HFFc6 (cell line): ENCODE measurements at regions not wholly inside any gene's neighbourhood (a gene's known extent, or its start where the extent isn't known, plus 50 kb on each side); places are given as distances from the start of the nearest gene placed in this dataset.
A peak's percentile ranks its signal among the peaks of the same experiment; 100 is the strongest.
"Not testable (repeated sequence)": the region's sequence is repeated elsewhere in the genome, so short reads cannot be mapped to it uniquely, and the experiment has no call there.

Experiments used
- DNase-seq: peaks from one replicate; pipeline ENCODE4 v3.0.0-alpha.2; 2018
- H3K27ac Mint-ChIP-seq: 2 replicates; pipeline ENCODE4 v1.8.0; 2020; ENCODE audit warnings: mild to moderate bottlenecking, mixed read lengths
- H3K27me3 Mint-ChIP-seq: 2 replicates; pipeline ENCODE4 v1.8.0; 2021; ENCODE audit warnings: mild to moderate bottlenecking, moderate library complexity, mixed read lengths; ENCODE audit not compliant: insufficient read depth
- H3K36me3 Mint-ChIP-seq: 2 replicates; pipeline ENCODE4 v1.8.0; 2021; ENCODE audit warnings: low read depth, mixed read lengths
- H3K4me1 Mint-ChIP-seq: 2 replicates; pipeline ENCODE4 v1.8.0; 2020; ENCODE audit warnings: low read depth, mixed read lengths
- H3K4me3 Mint-ChIP-seq: 2 replicates; pipeline ENCODE4 v1.8.0; 2020; ENCODE audit warnings: mild to moderate bottlenecking, moderate library complexity, mixed read lengths
- H3K9me3 Mint-ChIP-seq: 2 replicates; pipeline ENCODE4 v1.8.0; 2020; ENCODE audit warnings: mild to moderate bottlenecking, mixed read lengths

DNA sequence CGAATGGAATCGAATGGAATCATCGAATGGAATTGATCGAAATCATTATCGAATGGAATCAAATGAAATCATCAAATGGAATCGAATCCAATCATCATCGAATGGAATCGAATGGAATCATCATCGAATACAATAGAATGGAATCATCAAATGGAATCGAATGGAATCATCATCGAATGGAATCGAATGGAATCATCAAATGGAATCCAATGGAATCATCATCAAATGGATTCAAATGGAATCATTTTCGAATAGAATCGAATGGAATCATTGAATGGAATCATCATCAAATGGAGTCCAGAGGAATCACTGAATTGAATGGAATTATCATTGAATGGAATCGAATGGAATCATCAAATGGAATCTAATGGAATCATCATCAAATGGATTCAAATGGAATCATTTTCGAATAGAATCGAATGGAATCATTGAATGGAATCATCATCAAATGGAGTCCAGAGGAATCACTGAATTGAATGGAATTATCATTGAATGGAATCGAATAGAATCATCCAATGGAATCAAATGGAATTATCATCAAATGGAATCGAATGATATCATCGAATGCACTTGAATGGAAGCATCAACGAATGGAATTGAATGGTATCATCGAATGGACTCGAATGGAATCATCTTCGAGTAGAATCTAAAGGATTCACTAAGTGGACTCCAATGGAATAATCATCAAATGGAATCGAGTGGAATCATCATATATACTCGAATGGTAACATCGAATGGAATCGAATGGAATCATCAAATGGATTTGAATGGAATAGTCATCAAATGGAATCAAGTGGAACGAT lies 230.3 kb downstream of the SHCBP1 start:
- H3K27ac Mint-ChIP-seq, H3K4me3 Mint-ChIP-seq, H3K27me3 Mint-ChIP-seq, H3K4me1 Mint-ChIP-seq: not testable (repeated sequence)
- H3K36me3 Mint-ChIP-seq, result peaks cover 16% of the 10 kb centered on the region
- peaks cover 29% of the 10 kb centered on the region for H3K9me3 Mint-ChIP-seq
- DNase-seq, result peak; percentile 94

DNA sequence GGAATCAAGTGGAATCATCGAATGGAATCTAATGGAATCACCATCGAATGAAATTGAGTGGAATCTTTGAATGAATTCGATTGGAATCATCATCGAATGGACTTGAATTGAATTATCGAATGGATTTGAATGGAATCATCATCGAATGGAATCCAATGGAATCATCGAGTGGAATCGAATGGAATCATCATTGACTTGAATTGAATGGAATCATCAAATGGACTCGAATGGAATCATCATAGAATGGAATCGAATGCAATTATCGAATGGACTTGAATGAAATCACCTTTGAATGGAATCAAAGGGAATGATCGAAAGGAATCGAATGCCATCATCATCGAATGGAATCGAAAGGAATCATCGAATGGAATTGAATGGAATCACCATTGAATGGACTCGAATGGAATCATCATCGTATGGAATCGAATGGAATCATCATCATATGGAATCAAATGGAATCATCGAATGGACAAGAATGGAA lies 231.6 kb downstream of the SHCBP1 start:
- not testable (repeated sequence) for H3K27me3 Mint-ChIP-seq, H3K4me1 Mint-ChIP-seq, H3K4me3 Mint-ChIP-seq, H3K27ac Mint-ChIP-seq
- DNase-seq, result peak; percentile 99
- peaks cover 23% of the 10 kb centered on the region for H3K9me3 Mint-ChIP-seq
- H3K36me3 Mint-ChIP-seq, result peaks cover 13% of the 10 kb centered on the region

DNA sequence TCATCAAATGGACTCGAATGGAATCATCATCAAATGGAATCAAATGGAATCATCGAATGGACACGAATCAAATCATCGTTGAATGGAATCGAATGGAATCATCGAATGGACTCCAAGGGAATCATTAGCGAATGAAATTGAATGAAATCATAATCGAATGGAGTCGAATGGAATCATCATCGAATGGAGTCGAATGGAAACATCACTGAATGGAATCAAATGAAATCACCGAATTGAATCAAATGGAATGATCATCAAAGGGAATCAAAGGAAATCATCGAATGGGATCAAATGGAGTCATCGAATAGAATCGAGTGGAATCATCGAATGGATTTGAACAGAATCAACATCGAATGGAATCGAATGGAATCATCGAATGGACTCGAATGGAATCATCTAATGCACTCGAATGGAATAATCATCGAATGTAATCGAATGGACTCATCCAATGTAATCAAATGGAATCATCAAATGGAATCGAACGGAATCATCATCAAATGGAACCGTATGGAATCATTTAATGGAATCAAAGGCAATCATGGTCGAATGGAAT lies 232.2 kb downstream of the SHCBP1 start:
- Mint-ChIP-seq H3K9me3 (peaks cover 23% of the 10 kb centered on the region), H3K36me3 (peaks cover 13% of the 10 kb centered on the region)
- H3K27ac Mint-ChIP-seq, H3K27me3 Mint-ChIP-seq, DNase-seq, H3K4me1 Mint-ChIP-seq, H3K4me3 Mint-ChIP-seq: not testable (repeated sequence)

DNA sequence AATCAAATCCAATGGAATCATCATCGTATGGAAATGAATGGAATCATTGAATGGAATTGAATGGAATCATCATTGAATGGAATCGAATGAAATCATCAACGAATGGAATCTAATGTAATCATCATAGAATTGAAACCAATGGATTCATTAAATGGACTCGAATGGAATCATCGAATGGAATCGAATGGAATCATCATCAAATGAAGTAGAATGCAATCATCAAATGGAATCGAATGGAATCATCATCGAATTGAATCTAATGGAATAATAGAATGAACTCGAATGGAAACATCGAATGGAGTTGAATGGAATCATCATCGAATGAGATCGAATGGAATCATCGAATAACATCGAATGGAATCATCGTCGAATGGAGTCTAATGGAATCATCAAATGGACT lies 232.8 kb downstream of the SHCBP1 start:
- H3K4me1 Mint-ChIP-seq, DNase-seq, H3K27ac Mint-ChIP-seq, H3K27me3 Mint-ChIP-seq, H3K4me3 Mint-ChIP-seq: not testable (repeated sequence)
- peaks cover 12% of the 10 kb centered on the region for H3K36me3 Mint-ChIP-seq
- peaks cover 24% of the 10 kb centered on the region for H3K9me3 Mint-ChIP-seq

DNA sequence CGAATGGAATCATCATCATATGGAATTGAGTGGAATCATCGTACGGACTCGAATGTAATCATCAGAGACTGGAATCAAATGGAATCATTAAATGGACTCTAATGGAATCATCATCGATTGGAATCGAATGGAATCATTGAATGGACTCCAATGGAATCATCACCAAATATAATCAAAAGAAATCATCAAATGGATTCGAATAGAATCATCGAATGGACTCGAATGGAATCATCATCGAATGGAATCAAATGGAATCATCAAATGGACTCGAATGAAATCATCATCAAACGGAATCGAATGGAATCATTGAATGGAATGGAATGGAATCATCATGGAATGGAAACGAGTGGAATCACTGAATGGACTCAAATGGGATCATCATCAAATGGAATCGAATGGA lies 233.5 kb downstream of the SHCBP1 start:
- H3K36me3 Mint-ChIP-seq, result peaks cover 14% of the 10 kb centered on the region
- DNase-seq, result peak; percentile 99
- not testable (repeated sequence) for H3K4me1 Mint-ChIP-seq, H3K4me3 Mint-ChIP-seq, H3K27ac Mint-ChIP-seq, H3K27me3 Mint-ChIP-seq
- H3K9me3 Mint-ChIP-seq, result peaks cover 23% of the 10 kb centered on the region

DNA sequence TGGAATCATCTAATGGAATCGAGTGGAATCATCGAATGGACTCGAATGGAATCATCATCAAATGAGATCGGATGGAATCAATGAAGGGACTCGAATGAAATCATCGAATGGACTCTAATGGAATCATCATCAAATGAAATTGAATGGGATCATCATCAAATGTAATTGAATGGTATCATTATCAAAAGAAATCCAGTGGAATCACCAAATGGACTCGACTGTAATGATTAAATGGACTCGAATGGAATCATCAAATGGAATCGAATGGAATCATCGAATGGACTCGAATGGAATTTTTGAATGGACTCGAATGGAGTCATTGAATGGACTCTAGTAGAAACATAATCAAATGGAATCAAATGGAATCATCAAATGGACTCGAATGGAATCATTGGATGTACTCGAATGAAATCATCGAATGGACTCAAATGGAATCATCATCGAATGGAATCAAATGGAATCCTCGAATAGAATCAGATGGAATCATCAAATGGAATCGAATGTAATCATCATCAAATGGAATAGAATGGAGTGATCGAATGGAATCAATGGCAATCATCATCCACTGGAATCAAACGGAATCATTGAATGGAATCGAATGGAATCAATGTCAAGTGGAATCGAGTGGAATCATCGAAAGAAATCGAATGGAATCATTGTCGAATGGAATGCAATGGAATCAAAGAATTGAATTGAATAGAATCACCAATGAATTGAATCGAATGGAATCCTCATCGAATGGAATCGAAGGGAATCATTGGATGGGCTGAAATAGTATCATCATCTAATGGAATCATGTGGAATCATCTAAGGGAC lies 234.2 kb downstream of the SHCBP1 start:
- not testable (repeated sequence) for H3K27me3 Mint-ChIP-seq, H3K27ac Mint-ChIP-seq, H3K4me3 Mint-ChIP-seq, H3K4me1 Mint-ChIP-seq
- peak; percentile 96 for DNase-seq
- Mint-ChIP-seq H3K9me3 (peaks cover 26% of the 10 kb centered on the region), H3K36me3 (peaks cover 14% of the 10 kb centered on the region)

DNA sequence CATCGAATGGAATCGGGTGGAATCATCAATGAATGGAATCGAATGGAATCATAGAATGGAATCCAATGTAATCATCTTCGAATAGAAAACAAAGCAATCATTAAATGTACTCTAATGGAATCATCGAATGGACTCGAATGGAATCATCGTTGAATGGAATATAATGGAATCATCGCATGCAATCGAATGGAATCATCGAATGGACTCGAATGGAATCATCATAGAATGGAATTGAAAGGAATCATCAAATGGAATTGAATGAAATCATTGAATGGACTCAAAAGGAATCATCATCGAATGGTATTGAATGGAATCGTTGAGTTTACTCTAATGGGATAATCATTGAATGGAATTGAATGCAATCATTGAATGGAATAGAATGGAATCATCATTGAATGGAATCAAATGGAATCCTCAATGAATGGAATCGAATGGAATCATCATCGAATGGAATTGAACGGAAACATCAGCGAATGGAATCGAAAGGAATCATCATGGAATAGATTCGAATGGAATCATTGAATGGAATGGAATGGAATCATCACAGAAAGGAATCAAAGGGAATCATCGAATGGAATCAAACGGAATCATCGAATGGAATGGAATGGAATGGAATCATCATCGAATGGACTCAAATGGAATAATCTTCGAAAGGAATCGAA lies 234.9 kb downstream of the SHCBP1 start:
- H3K4me3 Mint-ChIP-seq, result not testable (repeated sequence)
- H3K36me3 Mint-ChIP-seq, result peaks cover 13% of the 10 kb centered on the region

DNA sequence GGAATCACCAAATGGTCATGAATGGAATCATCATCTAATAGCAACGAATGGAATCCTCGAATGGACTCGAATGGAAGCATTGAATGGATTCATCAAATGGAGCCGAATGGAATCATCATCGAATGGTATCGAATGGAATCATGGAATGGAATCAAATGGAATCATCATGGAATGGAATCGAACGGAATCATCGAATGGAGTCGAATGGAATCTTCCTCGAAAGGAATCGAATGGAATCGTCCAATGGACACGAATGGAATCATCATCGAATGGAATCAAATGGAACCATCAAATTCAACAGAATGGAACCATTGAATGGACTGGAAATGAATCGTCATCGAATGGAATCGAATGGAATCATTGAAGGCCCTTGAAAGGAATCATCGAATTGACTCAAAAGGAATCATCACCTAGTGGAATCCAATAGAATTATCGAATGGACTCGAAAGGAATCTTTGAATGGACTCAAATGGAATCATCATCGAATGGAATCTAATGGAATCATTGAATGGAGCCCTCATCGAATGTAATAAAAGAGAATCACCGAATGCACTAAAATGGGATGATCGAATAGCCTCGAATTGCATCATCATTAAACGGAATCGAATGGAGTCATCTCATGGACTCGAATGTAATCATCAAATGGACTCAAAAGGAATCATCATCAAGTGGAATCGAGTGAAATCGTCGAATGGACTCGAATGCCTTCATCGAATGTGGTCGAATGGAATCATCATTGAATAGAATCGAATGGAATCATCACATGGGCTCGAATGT lies 236.7 kb downstream of the SHCBP1 start:
- DNase-seq, result peak; percentile 65
- Mint-ChIP-seq H3K36me3 (peaks cover 10% of the 10 kb centered on the region), H3K9me3 (peaks cover 27% of the 10 kb centered on the region)
- not testable (repeated sequence) for H3K4me3 Mint-ChIP-seq, H3K4me1 Mint-ChIP-seq, H3K27ac Mint-ChIP-seq, H3K27me3 Mint-ChIP-seq

More for the DNA sequence above, 234.9 kb downstream of the SHCBP1 start:
- peak; percentile 60 for DNase-seq
- not testable (repeated sequence) for H3K27ac Mint-ChIP-seq, H3K27me3 Mint-ChIP-seq, H3K4me1 Mint-ChIP-seq
- H3K9me3 Mint-ChIP-seq, result peaks cover 29% of the 10 kb centered on the region

DNA sequence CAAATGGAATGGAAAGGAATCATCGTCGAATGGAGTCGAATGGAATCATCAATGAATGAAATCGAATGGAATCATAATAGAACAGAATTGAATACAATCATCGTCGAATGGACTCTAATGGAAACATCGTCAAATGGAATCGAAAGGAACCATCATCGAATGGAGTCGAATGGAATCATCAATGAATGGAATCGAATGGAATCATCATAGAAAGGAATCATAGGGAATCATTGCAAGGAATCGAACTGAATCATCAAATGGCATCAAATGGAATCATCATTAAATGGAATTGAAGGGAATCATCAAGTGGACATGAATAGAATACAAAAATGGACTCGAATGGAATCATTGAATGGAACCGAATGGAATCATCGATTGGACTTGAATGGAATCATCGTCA lies 237.6 kb downstream of the SHCBP1 start:
- peaks cover 27% of the 10 kb centered on the region for H3K9me3 Mint-ChIP-seq
- H3K36me3 Mint-ChIP-seq, result peaks cover 10% of the 10 kb centered on the region
- H3K27ac Mint-ChIP-seq, H3K4me1 Mint-ChIP-seq, DNase-seq, H3K4me3 Mint-ChIP-seq, H3K27me3 Mint-ChIP-seq: not testable (repeated sequence)

DNA sequence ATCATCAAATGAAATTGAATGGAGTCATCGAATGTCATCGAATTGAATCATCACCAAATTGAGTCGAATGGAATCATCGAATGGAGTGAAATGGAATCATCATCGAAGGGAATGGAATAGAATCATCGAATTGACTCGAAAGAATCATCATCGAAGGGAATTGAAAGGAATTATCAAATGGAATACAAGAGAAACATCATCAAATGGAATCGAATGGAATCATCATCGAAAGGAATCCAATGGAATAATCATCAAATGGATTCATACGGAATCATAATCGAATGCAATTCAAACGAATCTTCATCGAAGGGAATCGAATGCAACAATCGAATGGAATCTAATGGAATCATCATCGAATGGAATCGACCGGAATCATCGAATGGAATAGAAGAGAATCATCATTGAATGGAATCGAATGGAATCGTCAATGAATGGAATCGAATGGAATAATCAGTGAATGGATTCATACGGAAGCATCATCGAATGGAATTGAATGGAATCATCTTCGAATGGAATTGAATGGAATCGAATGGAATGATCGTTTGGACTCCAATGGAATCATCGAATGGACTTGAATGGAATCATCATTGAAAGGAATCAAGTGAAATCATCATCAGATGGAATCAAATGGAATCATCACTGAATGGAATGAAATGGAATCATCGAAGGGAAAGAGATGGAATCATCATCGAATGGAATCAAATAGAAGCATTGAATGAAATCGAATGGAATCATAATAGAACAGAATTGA lies 238.2 kb downstream of the SHCBP1 start:
- not testable (repeated sequence) for H3K27ac Mint-ChIP-seq, H3K4me3 Mint-ChIP-seq, H3K4me1 Mint-ChIP-seq

DNA sequence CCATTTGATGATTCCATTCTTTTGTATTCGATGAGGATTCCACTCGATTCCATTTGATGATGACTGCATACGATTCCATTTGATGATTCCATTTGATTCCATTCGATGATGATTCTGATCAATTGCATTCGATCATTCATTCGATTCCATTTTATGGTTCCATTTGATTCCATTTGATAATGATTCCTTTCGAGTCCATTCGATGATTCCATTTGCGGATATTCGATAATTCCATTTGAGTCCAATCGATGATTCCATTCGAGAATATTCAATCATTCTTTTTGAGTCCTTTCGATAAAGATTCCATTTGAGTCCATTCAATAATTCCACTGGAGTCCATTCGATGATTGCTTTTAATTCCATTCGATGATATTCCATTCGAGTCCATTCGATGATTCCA lies 239.1 kb downstream of the SHCBP1 start:
- H3K27ac Mint-ChIP-seq, H3K4me1 Mint-ChIP-seq, H3K36me3 Mint-ChIP-seq, H3K4me3 Mint-ChIP-seq, H3K27me3 Mint-ChIP-seq: not testable (repeated sequence)
- H3K9me3 Mint-ChIP-seq, result peaks cover 20% of the 10 kb centered on the region
- peak; percentile 19 for DNase-seq

More for the DNA sequence above, 238.2 kb downstream of the SHCBP1 start:
- H3K27me3 Mint-ChIP-seq, H3K36me3 Mint-ChIP-seq: not testable (repeated sequence)
- peak; percentile 58 for DNase-seq
- H3K9me3 Mint-ChIP-seq, result peaks cover 27% of the 10 kb centered on the region

DNA sequence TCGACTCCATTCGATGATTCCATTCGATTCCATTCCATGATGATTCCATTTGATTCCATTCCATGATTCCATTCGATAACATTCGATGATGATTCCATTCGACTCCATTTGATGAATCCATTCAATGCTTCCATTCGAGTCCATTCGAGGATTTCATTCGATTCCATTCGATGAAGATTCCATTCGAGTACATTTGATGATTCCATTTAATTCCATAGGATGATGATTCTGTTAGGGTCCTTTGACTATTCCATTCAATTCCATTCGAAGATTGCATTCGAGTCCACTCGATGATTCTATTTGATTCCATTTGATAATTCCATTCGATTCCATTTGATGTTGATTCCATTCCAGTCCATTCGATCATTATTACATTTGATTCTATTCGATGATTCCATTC lies 239.8 kb downstream of the SHCBP1 start:
- H3K4me3 Mint-ChIP-seq, H3K27ac Mint-ChIP-seq, H3K27me3 Mint-ChIP-seq, H3K36me3 Mint-ChIP-seq, H3K4me1 Mint-ChIP-seq, DNase-seq: not testable (repeated sequence)
- H3K9me3 Mint-ChIP-seq, result peaks cover 17% of the 10 kb centered on the region
